GM19099 (cell line): ENCODE measurements at regions not wholly inside any gene's neighbourhood (a gene's known extent, or its start where the extent isn't known, plus 50 kb on each side); places are given as distances from the start of the nearest gene placed in this dataset.

Experiments used
- POLR2A ChIP-seq: IDR thresholded peaks from 3 replicates; pipeline ENCODE4 v1.6.1; 2011; ENCODE audit warnings: low read depth; ENCODE audit not compliant: insufficient read length; ENCODE audit errors: extremely low read depth

- TF ChIP-seq POLR2A: no peak
These were observed 949.3 kb downstream of the BCL11A start for GRCh38 chr2:59604123-59604522.

- no peak for TF ChIP-seq POLR2A
These were observed 958.7 kb downstream of the BCL11A start for GRCh38 chr2:59594671-59595222.

GRCh38 chr2:59590798-59591197, 962.7 kb downstream of the BCL11A start:
- no peak for TF ChIP-seq POLR2A

- no peak for TF ChIP-seq POLR2A
These were observed 963.6 kb downstream of the BCL11A start for GRCh38 chr2:59589881-59590280.

GRCh38 chr2:59588286-59588685, 965.2 kb downstream of the BCL11A start:
- no peak for TF ChIP-seq POLR2A

GRCh38 chr2:59586176-59586575, 967.3 kb downstream of the BCL11A start:
- TF ChIP-seq POLR2A: no peak

GRCh38 chr2:59585655-59586054, 967.8 kb downstream of the BCL11A start:
- TF ChIP-seq POLR2A: no peak

GRCh38 chr2:59584958-59585357, 968.5 kb downstream of the BCL11A start:
- no peak for TF ChIP-seq POLR2A

GRCh38 chr2:59583173-59583765, 970.2 kb downstream of the BCL11A start:
- TF ChIP-seq POLR2A: no peak

GRCh38 chr2:59578349-59578748, 975.1 kb downstream of the BCL11A start:
- no peak for TF ChIP-seq POLR2A

- TF ChIP-seq POLR2A: no peak
These were observed 978.3 kb downstream of the BCL11A start for GRCh38 chr2:59575191-59575590.

GRCh38 chr2:59572227-59572626, 981.2 kb downstream of the BCL11A start:
- no peak for TF ChIP-seq POLR2A

- no peak for TF ChIP-seq POLR2A
These were observed 982.6 kb downstream of the BCL11A start for GRCh38 chr2:59570818-59571217.

GRCh38 chr2:59569124-59569523, 984.3 kb downstream of the BCL11A start:
- TF ChIP-seq POLR2A: no peak

- no peak for TF ChIP-seq POLR2A
These were observed 985.0 kb downstream of the BCL11A start for GRCh38 chr2:59568461-59568860.

- TF ChIP-seq POLR2A: no peak
These were observed 986.3 kb downstream of the BCL11A start for GRCh38 chr2:59567151-59567550.

- TF ChIP-seq POLR2A: no peak
These were observed 986.7 kb downstream of the BCL11A start for GRCh38 chr2:59566739-59567138.
